ENCODE measurements at regions not wholly inside any gene's neighbourhood (a gene's known extent, or its start where the extent isn't known, plus 50 kb on each side); places are given as distances from the start of the nearest gene placed in this dataset.

DNA sequence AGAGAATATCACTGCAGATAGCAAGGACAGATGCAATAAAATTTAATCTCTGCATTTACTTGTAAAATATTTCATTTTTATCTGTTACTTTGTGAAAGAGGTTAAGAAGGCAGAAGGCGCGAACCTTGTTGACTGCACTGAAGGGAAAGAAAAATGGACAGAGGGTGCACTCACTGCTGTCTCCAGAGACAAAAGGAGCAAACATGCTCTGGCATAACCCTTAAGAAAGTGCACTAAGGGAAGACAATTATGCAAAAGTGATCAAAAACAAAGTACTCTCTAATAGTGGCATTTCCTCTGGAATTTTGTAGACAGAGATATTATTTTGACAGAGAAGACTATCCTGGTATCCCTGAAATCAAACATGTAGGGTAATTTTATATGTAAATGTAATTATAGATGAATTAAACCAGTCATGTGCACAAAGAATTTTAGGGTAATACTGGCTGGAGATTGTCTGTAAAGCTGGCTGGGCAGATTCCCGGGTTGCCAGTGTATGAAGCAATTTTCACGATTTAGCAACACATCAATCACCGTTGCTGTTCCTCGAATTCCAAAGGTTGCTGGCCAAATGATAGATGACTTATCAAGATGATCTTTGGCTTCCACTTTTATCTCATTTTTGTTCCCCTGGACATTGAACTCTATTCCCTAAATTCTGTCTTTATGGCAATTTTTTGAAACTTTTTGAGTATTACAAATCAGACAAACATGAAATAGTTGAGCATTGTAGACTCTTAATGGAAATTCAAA, 1176.9 kb downstream of the SUCLG1 start:
- Histone ChIP-seq H3K4me2 (ENCODE audit: extremely low read depth, insufficient read depth, low read length) (no peak overlapping the region), H3K4me3 (replicated peaks in 1 of 4; ENCODE audit: control extremely low read depth in 1 of 4, insufficient read depth in 1 of 4, low read depth in 3 of 4, low read length in 4 of 4) (no peak overlapping the region), H4K20me1 (ENCODE audit: control insufficient read depth, extremely low read depth, insufficient read depth, low read length) (no peaks in the 10 kb centered on the region), H3K9me3 (ENCODE audit: control insufficient read depth, insufficient read depth, low read depth, low read length) (no peaks in the 10 kb centered on the region), H3K4me1 (ENCODE audit: control insufficient read depth, extremely low read depth, insufficient read depth, low read length) (no peaks in the 10 kb centered on the region), H2AFZ (ENCODE audit: low read length) (no peak overlapping the region), H3K27me3 (ENCODE audit: control insufficient read depth, insufficient read depth, low read length) (no peaks in the 10 kb centered on the region), H3K36me3 (ENCODE audit: control insufficient read depth, insufficient read depth, low read length) (no peaks in the 10 kb centered on the region), H3K9ac (ENCODE audit: insufficient read depth, low read length) (no peak overlapping the region), H3K79me2 (ENCODE audit: control insufficient read depth, insufficient read depth, low read length) (no peaks in the 10 kb centered on the region), H3K27ac (ENCODE audit: insufficient read depth, low read length) (no peak overlapping the region)
- DNase-seq (ENCODE audit: low read depth in 2 of 2), result no peak
- TF ChIP-seq, protein P1, sequence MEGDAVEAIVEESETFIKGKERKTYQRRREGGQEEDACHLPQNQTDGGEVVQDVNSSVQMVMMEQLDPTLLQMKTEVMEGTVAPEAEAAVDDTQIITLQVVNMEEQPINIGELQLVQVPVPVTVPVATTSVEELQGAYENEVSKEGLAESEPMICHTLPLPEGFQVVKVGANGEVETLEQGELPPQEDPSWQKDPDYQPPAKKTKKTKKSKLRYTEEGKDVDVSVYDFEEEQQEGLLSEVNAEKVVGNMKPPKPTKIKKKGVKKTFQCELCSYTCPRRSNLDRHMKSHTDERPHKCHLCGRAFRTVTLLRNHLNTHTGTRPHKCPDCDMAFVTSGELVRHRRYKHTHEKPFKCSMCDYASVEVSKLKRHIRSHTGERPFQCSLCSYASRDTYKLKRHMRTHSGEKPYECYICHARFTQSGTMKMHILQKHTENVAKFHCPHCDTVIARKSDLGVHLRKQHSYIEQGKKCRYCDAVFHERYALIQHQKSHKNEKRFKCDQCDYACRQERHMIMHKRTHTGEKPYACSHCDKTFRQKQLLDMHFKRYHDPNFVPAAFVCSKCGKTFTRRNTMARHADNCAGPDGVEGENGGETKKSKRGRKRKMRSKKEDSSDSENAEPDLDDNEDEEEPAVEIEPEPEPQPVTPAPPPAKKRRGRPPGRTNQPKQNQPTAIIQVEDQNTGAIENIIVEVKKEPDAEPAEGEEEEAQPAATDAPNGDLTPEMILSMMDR (conservative IDR thresholded peaks at IDR 0.05 in 1 of 2, IDR thresholded peaks at IDR 0.05 in 1 of 2; ENCODE audit: low read depth in 1 of 2, low read length in 2 of 2), result no peak
- no peak for TF ChIP-seq EZH2 (IDR thresholded peaks at IDR 0.05; ENCODE audit: low read length, missing control alignments)

GRCh38 chr2:83280391-83280790, 1178.7 kb downstream of the SUCLG1 start:
- Histone ChIP-seq H3K9me3 (ENCODE audit: control insufficient read depth, insufficient read depth, low read depth, low read length) (no peaks in the 10 kb centered on the region), H3K4me3 (replicated peaks in 1 of 4; ENCODE audit: control extremely low read depth in 1 of 4, insufficient read depth in 1 of 4, low read depth in 3 of 4, low read length in 4 of 4) (no peak overlapping the region), H4K20me1 (ENCODE audit: control insufficient read depth, extremely low read depth, insufficient read depth, low read length) (no peaks in the 10 kb centered on the region), H3K79me2 (ENCODE audit: control insufficient read depth, insufficient read depth, low read length) (no peaks in the 10 kb centered on the region), H3K27ac (ENCODE audit: insufficient read depth, low read length) (no peak overlapping the region), H2AFZ (ENCODE audit: low read length) (no peak overlapping the region), H3K27me3 (ENCODE audit: control insufficient read depth, insufficient read depth, low read length) (no peaks in the 10 kb centered on the region), H3K4me1 (ENCODE audit: control insufficient read depth, extremely low read depth, insufficient read depth, low read length) (no peaks in the 10 kb centered on the region), H3K36me3 (ENCODE audit: control insufficient read depth, insufficient read depth, low read length) (no peaks in the 10 kb centered on the region), H3K9ac (ENCODE audit: insufficient read depth, low read length) (no peak overlapping the region), H3K4me2 (ENCODE audit: extremely low read depth, insufficient read depth, low read length) (no peak overlapping the region)
- DNase-seq (ENCODE audit: low read depth in 2 of 2), result no peak
- TF ChIP-seq, protein P1 (conservative IDR thresholded peaks at IDR 0.05 in 1 of 2, IDR thresholded peaks at IDR 0.05 in 1 of 2; ENCODE audit: low read depth in 1 of 2, low read length in 2 of 2), result no peak
- TF ChIP-seq EZH2 (IDR thresholded peaks at IDR 0.05; ENCODE audit: low read length, missing control alignments), result no peak

- DNase-seq (ENCODE audit: low read depth in 2 of 2), result no peak
- Histone ChIP-seq H3K4me2 (ENCODE audit: extremely low read depth, insufficient read depth, low read length) (no peak overlapping the region), H3K4me3 (replicated peaks in 1 of 4; ENCODE audit: control extremely low read depth in 1 of 4, insufficient read depth in 1 of 4, low read depth in 3 of 4, low read length in 4 of 4) (no peak overlapping the region), H3K4me1 (ENCODE audit: control insufficient read depth, extremely low read depth, insufficient read depth, low read length) (no peaks in the 10 kb centered on the region), H3K79me2 (ENCODE audit: control insufficient read depth, insufficient read depth, low read length) (no peaks in the 10 kb centered on the region), H3K27me3 (ENCODE audit: control insufficient read depth, insufficient read depth, low read length) (no peaks in the 10 kb centered on the region), H3K9ac (ENCODE audit: insufficient read depth, low read length) (no peak overlapping the region), H3K36me3 (ENCODE audit: control insufficient read depth, insufficient read depth, low read length) (no peaks in the 10 kb centered on the region), H3K27ac (ENCODE audit: insufficient read depth, low read length) (no peak overlapping the region), H3K9me3 (ENCODE audit: control insufficient read depth, insufficient read depth, low read depth, low read length) (no peaks in the 10 kb centered on the region), H2AFZ (ENCODE audit: low read length) (no peak overlapping the region), H4K20me1 (ENCODE audit: control insufficient read depth, extremely low read depth, insufficient read depth, low read length) (no peaks in the 10 kb centered on the region)
- TF ChIP-seq, protein P1 (conservative IDR thresholded peaks at IDR 0.05 in 1 of 2, IDR thresholded peaks at IDR 0.05 in 1 of 2; ENCODE audit: low read depth in 1 of 2, low read length in 2 of 2), result no peak
- no peak for TF ChIP-seq EZH2 (IDR thresholded peaks at IDR 0.05; ENCODE audit: low read length, missing control alignments)
Measured at GRCh38 chr2:83273322-83273721, 1185.8 kb downstream of the SUCLG1 start.

Data from fibroblast of lung (primary cell).